Keratinocyte (primary cell): ENCODE measurements at regions not wholly inside any gene's neighbourhood (a gene's known extent, or its start where the extent isn't known, plus 50 kb on each side); places are given as distances from the start of the nearest gene placed in this dataset.

Experiments used
- DNase-seq: peaks from one replicate; pipeline ENCODE4 v3.0.0-alpha.2; 2011; ENCODE audit warnings: low read depth, missing footprints, low spot score
- FAIRE-seq: peaks from 2 replicates; lab custom pipeline; 2011; peaks lifted over from hg19 to GRCh38; lab: Jason Lieb, UNC
- H2AFZ ChIP-seq: 2 replicates; pipeline ENCODE4 v1.6.0; 2012; ENCODE audit warnings: low read length, control low read depth, inconsistent platforms; ENCODE audit not compliant: control insufficient read depth
- H3K27ac ChIP-seq: 2 replicates; pipeline ENCODE4 v1.5.1; 2011; ENCODE audit warnings: low read length; ENCODE audit not compliant: control insufficient read depth, insufficient read depth
- H3K27me3 ChIP-seq: 3 replicates; pipeline ENCODE4 v1.6.0; 2011; ENCODE audit warnings: low read length; ENCODE audit not compliant: control insufficient read depth, insufficient read depth; ENCODE audit errors: extremely low read depth
- H3K36me3 ChIP-seq, 2 experiments: 2 replicates in 1 of 2; 3 replicates in 1 of 2; pipeline ENCODE4 v1.5.1; 2011; ENCODE audit warnings: low read length in 2 of 2, mild to moderate bottlenecking in 1 of 2; ENCODE audit not compliant: control insufficient read depth in 2 of 2, insufficient read depth in 2 of 2; ENCODE audit errors: extremely low read depth in 1 of 2
- H3K4me1 ChIP-seq: 3 replicates; pipeline ENCODE4 v1.5.1; 2011; ENCODE audit warnings: low read length; ENCODE audit not compliant: control insufficient read depth, insufficient read depth; ENCODE audit errors: extremely low read depth
- H3K4me2 ChIP-seq: 3 replicates; pipeline ENCODE4 v1.6.0; 2011; ENCODE audit warnings: low read depth, low read length; ENCODE audit not compliant: control insufficient read depth, insufficient read depth; ENCODE audit errors: extremely low read depth
- H3K4me3 ChIP-seq, 3 experiments: fragments of 200-600 bp in 1 of 3; sonication (generic) in 1 of 3; 2 replicates in 2 of 3; 3 replicates in 1 of 3; pipeline ENCODE4 v1.5.1; 2011 to 2016; ENCODE audit warnings: low read length in 3 of 3, mild to moderate bottlenecking in 3 of 3, control low read depth in 2 of 3, inconsistent platforms in 1 of 3, low read depth in 1 of 3, mixed read lengths in 1 of 3, mixed run types in 1 of 3, moderate library complexity in 1 of 3; ENCODE audit not compliant: control insufficient read depth in 2 of 3, insufficient read depth in 2 of 3; ENCODE audit errors: extremely low read depth in 1 of 3
- H3K79me2 ChIP-seq: 2 replicates; pipeline ENCODE4 v1.6.0; 2012; ENCODE audit warnings: low read length; ENCODE audit not compliant: control insufficient read depth, insufficient read depth
- H3K9ac ChIP-seq: 3 replicates; pipeline ENCODE4 v1.6.0; 2011; ENCODE audit warnings: low read length; ENCODE audit not compliant: control insufficient read depth, insufficient read depth; ENCODE audit errors: extremely low read depth
- H3K9me1 ChIP-seq: 3 replicates; pipeline ENCODE4 v1.6.0; 2011; ENCODE audit warnings: low read length; ENCODE audit not compliant: control insufficient read depth, insufficient read depth; ENCODE audit errors: extremely low read depth
- H3K9me3 ChIP-seq: 2 replicates; pipeline ENCODE4 v1.5.1; 2012; ENCODE audit warnings: low read depth, low read length; ENCODE audit not compliant: control insufficient read depth
- H4K20me1 ChIP-seq: 3 replicates; pipeline ENCODE4 v1.6.0; 2011; ENCODE audit warnings: low read length; ENCODE audit not compliant: control insufficient read depth, insufficient read depth; ENCODE audit errors: extremely low read depth
- EZH2 ChIP-seq: IDR thresholded peaks from one replicate; pipeline ENCODE4 v1.6.1; 2012; ENCODE audit warnings: inconsistent platforms, mild to moderate bottlenecking, low read length, moderate library complexity
- dilution Hi-C: fragments of 300-500 bp; cut with MboI; formaldehyde crosslinking; loops from one replicate; pipeline ENCODE4 v1.7.0; 2020; ENCODE audit warnings: low sequenced_read_pairs; ENCODE audit not compliant: extremely low pct_ligation_motif_present
- small RNA-seq, 3 experiments: library from RNA; depleted of rRNA; stranded (forward); fragments of <200 nt; gene quantifications; one replicate each; pipeline ENCODE3, GENCODE V24; 2012; ENCODE audit warnings: low read depth in 3 of 3, low replicate concordance in 1 of 3; ENCODE audit not compliant: insufficient read length in 3 of 3
- TF ChIP-seq, protein P1 (sequence below), 3 experiments: IDR thresholded peaks in 1 of 3; conservative IDR thresholded peaks in 1 of 3; optimal IDR thresholded peaks in 1 of 3; 2 replicates in 2 of 3; 3 replicates in 1 of 3; pipeline versions ENCODE3 to v1.5.1; 2011; ENCODE audit warnings: low read length in 3 of 3, mild to moderate bottlenecking in 3 of 3, moderate library complexity in 2 of 3, control low read depth in 1 of 3, inconsistent platforms in 1 of 3; ENCODE audit not compliant: insufficient read depth in 2 of 3; ENCODE audit errors: extremely low read depth in 1 of 3

DNA sequence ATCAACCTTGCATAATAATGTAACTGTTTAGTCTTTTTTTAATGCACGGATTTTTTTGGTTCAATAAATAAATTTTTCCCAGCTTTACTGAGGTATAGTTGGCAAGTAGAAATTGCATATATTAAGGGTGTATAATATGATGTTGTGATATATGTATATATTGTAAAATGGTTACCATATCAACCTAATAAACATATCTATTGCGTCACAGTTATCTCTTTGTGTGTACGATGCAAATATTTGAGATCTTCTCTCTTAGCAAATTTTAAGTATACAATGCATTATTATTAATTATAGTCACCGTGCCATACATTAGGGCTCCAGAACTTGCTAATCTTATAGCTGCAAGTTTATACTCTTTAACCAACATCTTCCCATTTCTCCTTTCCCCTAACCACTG is 57.2 kb upstream of the TMEM161B start:
- dilution Hi-C loops: no loop called here
- no peak overlapping the region for H3K4me3 ChIP-seq
- no peak overlapping the region for H3K4me2 ChIP-seq
- no peak overlapping the region for H2AFZ ChIP-seq
- no peaks in the 10 kb centered on the region for H4K20me1 ChIP-seq
- no peaks in the 10 kb centered on the region for H3K79me2 ChIP-seq
- H3K9me1 ChIP-seq: no peaks in the 10 kb centered on the region
- H3K27ac ChIP-seq: no peak overlapping the region
- TF ChIP-seq, protein P1, sequence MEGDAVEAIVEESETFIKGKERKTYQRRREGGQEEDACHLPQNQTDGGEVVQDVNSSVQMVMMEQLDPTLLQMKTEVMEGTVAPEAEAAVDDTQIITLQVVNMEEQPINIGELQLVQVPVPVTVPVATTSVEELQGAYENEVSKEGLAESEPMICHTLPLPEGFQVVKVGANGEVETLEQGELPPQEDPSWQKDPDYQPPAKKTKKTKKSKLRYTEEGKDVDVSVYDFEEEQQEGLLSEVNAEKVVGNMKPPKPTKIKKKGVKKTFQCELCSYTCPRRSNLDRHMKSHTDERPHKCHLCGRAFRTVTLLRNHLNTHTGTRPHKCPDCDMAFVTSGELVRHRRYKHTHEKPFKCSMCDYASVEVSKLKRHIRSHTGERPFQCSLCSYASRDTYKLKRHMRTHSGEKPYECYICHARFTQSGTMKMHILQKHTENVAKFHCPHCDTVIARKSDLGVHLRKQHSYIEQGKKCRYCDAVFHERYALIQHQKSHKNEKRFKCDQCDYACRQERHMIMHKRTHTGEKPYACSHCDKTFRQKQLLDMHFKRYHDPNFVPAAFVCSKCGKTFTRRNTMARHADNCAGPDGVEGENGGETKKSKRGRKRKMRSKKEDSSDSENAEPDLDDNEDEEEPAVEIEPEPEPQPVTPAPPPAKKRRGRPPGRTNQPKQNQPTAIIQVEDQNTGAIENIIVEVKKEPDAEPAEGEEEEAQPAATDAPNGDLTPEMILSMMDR (optimal IDR thresholded peaks at IDR 0.05 in 1 of 3, IDR thresholded peaks at IDR 0.05 in 1 of 3, conservative IDR thresholded peaks at IDR 0.05 in 1 of 3; ENCODE audit: extremely low read depth in 1 of 3, insufficient read depth in 2 of 3, low read length in 3 of 3): no peak
- no peak for TF ChIP-seq EZH2
- no peaks in the 10 kb centered on the region for H3K4me1 ChIP-seq
- no peaks in the 10 kb centered on the region for H3K36me3 ChIP-seq
- H3K9ac ChIP-seq: no peak overlapping the region
- DNase-seq: no peak
- H3K9me3 ChIP-seq: no peaks in the 10 kb centered on the region
- H3K27me3 ChIP-seq: no peaks in the 10 kb centered on the region
- no peak for FAIRE-seq

DNA sequence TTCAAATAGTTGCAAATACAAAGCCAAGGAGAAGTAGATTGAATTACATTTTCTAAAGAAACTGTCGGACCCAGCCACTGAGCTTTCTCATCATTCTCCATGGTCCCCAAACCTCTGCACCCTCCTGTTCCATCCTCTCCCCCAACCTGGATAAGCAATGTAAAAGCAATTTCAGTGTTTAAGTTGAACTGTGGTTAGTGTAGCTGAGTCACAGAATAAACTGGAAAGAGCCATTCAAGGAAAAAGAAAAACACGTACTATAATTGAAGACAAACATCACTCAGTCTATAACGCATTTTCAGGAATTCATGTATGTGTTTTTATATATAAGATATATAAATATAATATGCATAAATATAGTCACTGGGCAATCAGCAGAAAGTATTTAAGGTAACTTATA is 54.1 kb upstream of the TMEM161B start:
- Histone ChIP-seq H3K27me3 (no peaks in the 10 kb centered on the region), H3K9me1 (no peaks in the 10 kb centered on the region), H3K27ac (no peak overlapping the region), H3K4me1 (no peaks in the 10 kb centered on the region), H3K4me2 (no peak overlapping the region), H3K4me3 (no peak overlapping the region), H2AFZ (no peak overlapping the region), H3K9ac (no peak overlapping the region), H3K36me3 (no peaks in the 10 kb centered on the region), H3K79me2 (no peaks in the 10 kb centered on the region), H4K20me1 (no peaks in the 10 kb centered on the region), H3K9me3 (no peaks in the 10 kb centered on the region)
- TF ChIP-seq, protein P1 (optimal IDR thresholded peaks at IDR 0.05 in 1 of 3, IDR thresholded peaks at IDR 0.05 in 1 of 3, conservative IDR thresholded peaks at IDR 0.05 in 1 of 3; ENCODE audit: extremely low read depth in 1 of 3, insufficient read depth in 2 of 3, low read length in 3 of 3): no peak
- no peak for TF ChIP-seq EZH2
- DNase-seq (no peak), FAIRE-seq (no peak)
- dilution Hi-C loops: no loop called here

Small RNAs in the stretch of these regions (small RNA-seq; reads per million reads assigned to genes)
- gene RF00156: 0 reads per million in 3 experiments
